Loucy (cell line): ENCODE measurements at regions not wholly inside any gene's neighbourhood (a gene's known extent, or its start where the extent isn't known, plus 50 kb on each side); places are given as distances from the start of the nearest gene placed in this dataset.

Experiments used
- CTCF ChIP-seq: fragments of 200-600 bp; sonication (generic); conservative IDR thresholded peaks from 2 replicates; pipeline ENCODE4 v1.5.1; 2014; ENCODE audit warnings: mild to moderate bottlenecking, antibody characterized with exemption, low read length
- EZH2phosphoT487 ChIP-seq: fragments of 200-600 bp; IDR thresholded peaks from 2 replicates; pipeline ENCODE4 v1.6.1; 2018; ENCODE audit warnings: antibody characterized with exemption, mild to moderate bottlenecking, moderate library complexity, borderline replicate concordance

DNA sequence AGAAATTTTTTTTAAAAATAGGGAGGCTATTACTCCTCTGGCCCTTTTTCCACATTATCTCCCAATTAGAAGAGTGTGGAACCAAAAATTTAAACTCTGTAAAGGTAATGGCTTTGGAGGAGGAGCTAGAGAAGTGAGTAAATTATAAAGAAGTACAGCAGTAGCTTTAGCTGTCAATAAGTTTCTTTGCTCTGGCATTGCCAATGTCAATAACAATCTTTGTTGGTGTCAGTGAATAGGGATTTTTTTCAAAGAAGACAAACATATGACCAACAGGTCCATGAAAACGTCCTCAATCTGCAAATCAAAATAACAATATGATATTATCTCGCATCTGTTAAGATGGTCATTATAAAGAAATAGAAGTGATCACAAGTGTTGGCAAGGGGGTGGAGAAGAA, 227.1 kb upstream of the MBL2 start:
- TF ChIP-seq CTCF (no peak), EZH2phosphoT487 (no peak)
